ENCODE measurements at regions not wholly inside any gene's neighbourhood (a gene's known extent, or its start where the extent isn't known, plus 50 kb on each side); places are given as distances from the start of the nearest gene placed in this dataset.
A peak's percentile ranks its signal among the peaks of the same experiment; 100 is the strongest.

DNA sequence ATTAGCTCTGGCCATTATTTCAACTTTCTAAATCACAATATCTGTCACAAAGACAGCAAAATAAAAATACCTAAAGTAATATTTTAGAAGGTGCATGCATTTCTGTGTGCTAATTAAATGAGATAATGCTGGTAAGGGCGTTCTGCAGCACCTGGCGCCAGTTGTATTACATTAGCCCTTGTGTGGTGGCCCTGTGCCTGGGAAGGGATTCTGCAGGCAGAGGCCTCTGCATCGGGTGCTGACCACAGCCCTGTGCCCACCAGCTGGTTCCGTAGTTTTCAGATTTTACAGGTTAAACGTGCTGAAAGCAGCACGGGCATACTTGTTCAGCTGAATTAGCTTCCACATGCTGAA, 157.7 kb upstream of the PRKCQ start:
- no peak overlapping the region for H3K4me3 ChIP-seq
- H3K27ac ChIP-seq = no peak overlapping the region
- H3K27me3 ChIP-seq = peaks cover 15% of the 10 kb centered on the region
- H3K4me1 ChIP-seq = peaks cover 10% of the 10 kb centered on the region
- ATAC-seq (no peak), DNase-seq (no peak)
- H3K36me3 ChIP-seq = no peaks in the 10 kb centered on the region
- H3K9me3 ChIP-seq = no peaks in the 10 kb centered on the region
- TF ChIP-seq CTCF (IDR thresholded peaks at IDR 0.05) = no peak
- intact Hi-C loops (cut with DNase I) = no loop called here

DNA sequence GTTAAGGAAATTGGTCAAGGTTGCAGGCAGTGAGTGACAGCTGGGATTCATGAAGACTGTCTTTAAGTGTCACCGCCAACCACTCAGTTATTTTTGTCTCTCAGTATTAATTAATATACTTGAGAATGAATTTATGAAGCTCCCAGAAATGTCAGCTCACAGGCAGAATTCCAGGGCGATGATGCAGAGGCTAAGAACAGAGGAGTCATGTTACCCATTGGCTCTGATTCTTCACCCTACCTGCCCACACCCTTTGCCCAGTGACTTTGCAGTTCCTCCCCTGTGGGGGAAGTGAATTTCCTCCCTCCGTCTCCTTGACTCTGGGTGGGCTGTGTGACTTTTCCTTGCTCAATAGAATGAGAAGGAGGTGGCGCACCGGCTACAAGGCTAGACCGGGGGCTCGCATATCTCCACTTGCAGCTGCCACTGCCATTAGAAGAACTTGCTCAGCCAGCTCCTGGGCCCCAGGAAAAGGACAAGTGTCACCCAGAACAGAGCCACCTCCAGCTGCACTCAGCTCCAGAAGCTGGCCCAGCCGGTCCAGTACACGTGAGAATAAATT, 157.1 kb upstream of the PRKCQ start:
- Histone ChIP-seq H3K27me3 (peaks cover 15% of the 10 kb centered on the region), H3K36me3 (no peaks in the 10 kb centered on the region), H3K9me3 (no peaks in the 10 kb centered on the region), H3K27ac (no peak overlapping the region), H3K4me1 (peaks cover 10% of the 10 kb centered on the region), H3K4me3 (no peak overlapping the region)
- intact Hi-C loops (cut with DNase I) = no loop called here
- peak; percentile 40 for ATAC-seq
- no peak for DNase-seq
- no peak for TF ChIP-seq CTCF (IDR thresholded peaks at IDR 0.05)

- no peak for ATAC-seq
These were observed 154.2 kb upstream of the PRKCQ start for GRCh38 chr10:6734286-6734685.

DNA sequence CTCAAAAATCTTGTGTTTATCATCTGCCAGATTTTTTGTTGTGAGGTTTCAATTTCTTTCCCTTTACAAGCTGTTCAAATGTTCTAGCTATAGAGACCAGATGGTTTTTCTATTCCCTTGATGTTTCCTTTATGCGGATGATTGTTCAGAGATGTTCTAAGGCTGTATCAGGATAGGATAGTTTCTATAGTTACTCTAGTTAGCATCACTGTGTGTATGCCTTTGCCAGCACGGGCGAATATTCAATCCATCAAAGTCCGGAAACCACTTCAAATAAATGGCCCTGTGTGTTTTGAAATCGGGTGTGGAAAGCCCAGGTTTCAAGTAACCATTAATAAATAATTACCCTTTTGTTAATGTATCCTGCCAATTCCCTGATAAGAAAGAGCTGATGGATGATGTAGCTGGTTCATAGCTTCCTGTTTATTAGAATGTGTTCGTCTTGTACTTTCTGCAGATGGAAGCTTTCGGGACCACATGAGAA, 149.8 kb upstream of the PRKCQ start:
- DNase-seq = no peak
- TF ChIP-seq CTCF (IDR thresholded peaks at IDR 0.05) = no peak
- ATAC-seq = no peak
- Histone ChIP-seq H3K4me1 (no peaks in the 10 kb centered on the region), H3K27me3 (peaks cover 22% of the 10 kb centered on the region), H3K27ac (no peak overlapping the region), H3K36me3 (no peaks in the 10 kb centered on the region), H3K9me3 (no peaks in the 10 kb centered on the region), H3K4me3 (no peak overlapping the region)
- intact Hi-C loops (cut with DNase I) = no loop called here

More at GRCh38 chr10:6734286-6734685, 154.2 kb upstream of the PRKCQ start:
- no peak overlapping the region for H3K4me3 ChIP-seq
- no peaks in the 10 kb centered on the region for H3K36me3 ChIP-seq
- no peak for DNase-seq
- no peak overlapping the region for H3K27ac ChIP-seq
- no peaks in the 10 kb centered on the region for H3K9me3 ChIP-seq
- peaks cover 15% of the 10 kb centered on the region for H3K27me3 ChIP-seq
- intact Hi-C loops (cut with DNase I) = no loop called here
- TF ChIP-seq CTCF (IDR thresholded peaks at IDR 0.05) = no peak
- peaks cover 10% of the 10 kb centered on the region for H3K4me1 ChIP-seq

GRCh38 chr10:6729071-6729774, 149.1 kb upstream of the PRKCQ start:
- intact Hi-C loops (cut with DNase I) = no loop called here
- Histone ChIP-seq H3K4me3 (no peak overlapping the region), H3K27ac (no peak overlapping the region), H3K4me1 (no peaks in the 10 kb centered on the region), H3K9me3 (no peaks in the 10 kb centered on the region), H3K27me3 (peaks cover 17% of the 10 kb centered on the region), H3K36me3 (no peaks in the 10 kb centered on the region)
- ATAC-seq = no peak
- no peak for DNase-seq
- no peak for TF ChIP-seq CTCF (IDR thresholded peaks at IDR 0.05)
